H1 (cell line): ENCODE measurements at regions not wholly inside any gene's neighbourhood (a gene's known extent, or its start where the extent isn't known, plus 50 kb on each side); places are given as distances from the start of the nearest gene placed in this dataset.

Source experiments
- CEBPB ChIP-seq: IDR thresholded peaks from 2 replicates; pipeline ENCODE4 v1.6.1; 2012; ENCODE audit warnings: low read depth, low read length
- CTCF ChIP-seq, 3 experiments: IDR thresholded peaks; 1 replicate in 2 of 3; 2 replicates in 1 of 3; pipeline versions ENCODE4 v1.5.1 to v1.6.1; 2011; ENCODE audit warnings: low read length in 3 of 3, mild to moderate bottlenecking in 3 of 3, inconsistent platforms in 2 of 3, low read depth in 1 of 3, moderate library complexity in 1 of 3; ENCODE audit not compliant: insufficient read depth in 1 of 3; ENCODE audit errors: control extremely low read depth in 1 of 3
- EP300 ChIP-seq, 2 experiments: IDR thresholded peaks; 1 replicate in 1 of 2; 2 replicates in 1 of 2; pipeline ENCODE4 v1.6.1; 2011 to 2012; ENCODE audit warnings: low read depth in 2 of 2, low read length in 2 of 2, mild to moderate bottlenecking in 2 of 2, borderline replicate concordance in 1 of 2, inconsistent platforms in 1 of 2, moderate library complexity in 1 of 2
- EZH2 ChIP-seq: fragments of 200-600 bp; sonication (generic); IDR thresholded peaks from 2 replicates; pipeline ENCODE4 v1.7.1; 2012; ENCODE audit warnings: low read depth, mild to moderate bottlenecking, moderate library complexity, low read length, inconsistent platforms; ENCODE audit not compliant: severe bottlenecking
- FOSL1 ChIP-seq: IDR thresholded peaks from 2 replicates; pipeline ENCODE4 v1.6.1; 2011; ENCODE audit warnings: mild to moderate bottlenecking, low read depth, low read length, moderate library complexity; ENCODE audit not compliant: insufficient read depth
- GABPA ChIP-seq: IDR thresholded peaks from 2 replicates; pipeline ENCODE4 v1.6.1; 2011; ENCODE audit warnings: mild to moderate bottlenecking, low read length, moderate library complexity, borderline replicate concordance; ENCODE audit not compliant: insufficient read depth
- MAFK ChIP-seq: IDR thresholded peaks from 2 replicates; pipeline ENCODE4 v1.6.1; 2012; ENCODE audit warnings: low read depth, mild to moderate bottlenecking, improper control_type of control experiment, low read length
- MAX ChIP-seq: IDR thresholded peaks from 2 replicates; pipeline ENCODE4 v1.6.1; 2012; ENCODE audit warnings: inconsistent platforms
- RBBP5 ChIP-seq: IDR thresholded peaks from 2 replicates; pipeline ENCODE4 v1.7.1; 2012; ENCODE audit warnings: low read depth, mild to moderate bottlenecking, inconsistent platforms, low read length, moderate library complexity, borderline replicate concordance
- SUZ12 ChIP-seq: fragments of 200-600 bp; sonication (generic); IDR thresholded peaks from 2 replicates; pipeline ENCODE4 v1.6.1; 2012; ENCODE audit warnings: mild to moderate bottlenecking, inconsistent platforms, low read length, moderate library complexity, mixed read lengths
- TAF1 ChIP-seq: IDR thresholded peaks from 2 replicates; pipeline ENCODE4 v1.6.1; 2011; ENCODE audit warnings: mild to moderate bottlenecking, low read depth, low read length
- USF2 ChIP-seq: IDR thresholded peaks from 2 replicates; pipeline ENCODE4 v1.6.1; 2011; ENCODE audit warnings: low read length, improper control_type of control experiment

GRCh38 chr5:121741156-121741555 is 110.5 kb upstream of the FTMT start:
- no peak for TF ChIP-seq EP300 (IDR thresholded peaks at IDR 0.05; ENCODE audit: borderline replicate concordance in 1 of 2, low read depth in 2 of 2, low read length in 2 of 2)
- no peak for TF ChIP-seq CEBPB
- no peak for TF ChIP-seq CTCF (IDR thresholded peaks at IDR 0.05; ENCODE audit: control extremely low read depth in 1 of 3, insufficient read depth in 1 of 3, low read depth in 1 of 3, low read length in 3 of 3)
- TF ChIP-seq GABPA: no peak
- TF ChIP-seq TAF1: no peak
- TF ChIP-seq RBBP5: no peak
- no peak for TF ChIP-seq FOSL1
- no peak for TF ChIP-seq MAX
- no peak for TF ChIP-seq USF2
- no peak for TF ChIP-seq SUZ12
- TF ChIP-seq EZH2: no peak
- TF ChIP-seq MAFK: no peak
